ENCODE measurements at regions not wholly inside any gene's neighbourhood (a gene's known extent, or its start where the extent isn't known, plus 50 kb on each side); places are given as distances from the start of the nearest gene placed in this dataset.

- H3K4me3 ChIP-seq (ENCODE audit: low read depth, low read length) = no peak overlapping the region
- TF ChIP-seq CTCF (conservative IDR thresholded peaks at IDR 0.05; ENCODE audit: low read depth, low read length) = no peak
- no peak for DNase-seq (ENCODE audit: low read depth)
These were observed 1065.1 kb downstream of the AGBL1 start for GRCh38 chr15:87144775-87145174.

GRCh38 chr15:87142096-87142495 is 1062.4 kb downstream of the AGBL1 start:
- no peak for DNase-seq (ENCODE audit: low read depth)
- TF ChIP-seq CTCF (conservative IDR thresholded peaks at IDR 0.05; ENCODE audit: low read depth, low read length) = no peak
- no peak overlapping the region for H3K4me3 ChIP-seq (ENCODE audit: low read depth, low read length)

GRCh38 chr15:87135109-87135508 is 1055.4 kb downstream of the AGBL1 start:
- H3K4me3 ChIP-seq (ENCODE audit: low read depth, low read length) = no peak overlapping the region
- DNase-seq (ENCODE audit: low read depth) = no peak
- TF ChIP-seq CTCF (conservative IDR thresholded peaks at IDR 0.05; ENCODE audit: low read depth, low read length) = no peak

- H3K4me3 ChIP-seq (ENCODE audit: low read depth, low read length) = no peak overlapping the region
- TF ChIP-seq CTCF (conservative IDR thresholded peaks at IDR 0.05; ENCODE audit: low read depth, low read length) = no peak
These were observed 1054.0 kb downstream of the AGBL1 start for GRCh38 chr15:87133704-87134103.

GRCh38 chr15:87131067-87131466 is 1051.4 kb downstream of the AGBL1 start:
- no peak for TF ChIP-seq CTCF (conservative IDR thresholded peaks at IDR 0.05; ENCODE audit: low read depth, low read length)
- no peak overlapping the region for H3K4me3 ChIP-seq (ENCODE audit: low read depth, low read length)
- DNase-seq (ENCODE audit: low read depth) = no peak

More at GRCh38 chr15:87133704-87134103, 1054.0 kb downstream of the AGBL1 start:
- no peak for DNase-seq (ENCODE audit: low read depth)

GRCh38 chr15:87129916-87130315 is 1050.2 kb downstream of the AGBL1 start:
- DNase-seq (ENCODE audit: low read depth) = no peak
- H3K4me3 ChIP-seq (ENCODE audit: low read depth, low read length) = no peak overlapping the region
- no peak for TF ChIP-seq CTCF (conservative IDR thresholded peaks at IDR 0.05; ENCODE audit: low read depth, low read length)

GRCh38 chr15:87123676-87124382 is 1044.2 kb downstream of the AGBL1 start:
- DNase-seq (ENCODE audit: low read depth) = no peak
- no peak overlapping the region for H3K4me3 ChIP-seq (ENCODE audit: low read depth, low read length)
- TF ChIP-seq CTCF (conservative IDR thresholded peaks at IDR 0.05; ENCODE audit: low read depth, low read length) = no peak
